GM13976 (cell line): ENCODE measurements at regions not wholly inside any gene's neighbourhood (a gene's known extent, or its start where the extent isn't known, plus 50 kb on each side); places are given as distances from the start of the nearest gene placed in this dataset.

Source experiments
- DNase-seq: peaks from one replicate; pipeline ENCODE4 v3.0.0; 2012; ENCODE audit warnings: low spot score
- CTCF ChIP-seq: IDR thresholded peaks from 2 replicates; pipeline ENCODE4 v1.5.1; 2012; ENCODE audit warnings: borderline replicate concordance, mild to moderate bottlenecking; ENCODE audit not compliant: insufficient read depth; ENCODE audit errors: extremely low read depth, missing control alignments, control extremely low read depth
- in situ Hi-C: fragments of 300-500 bp; cut with MboI; formaldehyde crosslinking; loops from one replicate; pipeline ENCODE4 v1.12.0; 2022; ENCODE audit warnings: low sequenced_read_pairs, mixed read lengths, inconsistent platforms; ENCODE audit not compliant: unreplicated experiment

GRCh38 chr4:181618038-181618618 is 625.1 kb upstream of the TENM3 start:
- DNase-seq: no peak
- TF ChIP-seq CTCF: no peak
- in situ Hi-C loops: no loop called here

- no peak for DNase-seq
- no peak for TF ChIP-seq CTCF
- in situ Hi-C loops: no loop called here
Measured at GRCh38 chr4:181618896-181619295, 624.3 kb upstream of the TENM3 start.

GRCh38 chr4:181619651-181620050 is 623.6 kb upstream of the TENM3 start:
- in situ Hi-C loops: no loop called here
- DNase-seq: no peak
- TF ChIP-seq CTCF: no peak

- TF ChIP-seq CTCF: no peak
- in situ Hi-C loops: no loop called here
- DNase-seq: no peak
Measured at GRCh38 chr4:181637186-181638105, 605.8 kb upstream of the TENM3 start.

GRCh38 chr4:181643466-181643865 is 599.7 kb upstream of the TENM3 start:
- no peak for TF ChIP-seq CTCF
- no peak for DNase-seq
- in situ Hi-C loops: no loop called here

GRCh38 chr4:181645489-181645888 is 597.7 kb upstream of the TENM3 start:
- TF ChIP-seq CTCF: no peak
- DNase-seq: no peak
- in situ Hi-C loops: no loop called here
